Gastrocnemius medialis (tissue), 4 donors: ENCODE measurements at regions not wholly inside any gene's neighbourhood (a gene's known extent, or its start where the extent isn't known, plus 50 kb on each side); places are given as distances from the start of the nearest gene placed in this dataset.

Source experiments
- CTCF ChIP-seq, 5 experiments: fragments of 450-650 bp in 3 of 5; fragments of 200-600 bp in 2 of 5; sonication (generic) in 2 of 5; IDR thresholded peaks in 4 of 5; conservative IDR thresholded peaks in 1 of 5; 1 replicate in 4 of 5; 2 replicates in 1 of 5; pipeline ENCODE4 v1.5.1; 2016 to 2019; ENCODE audit warnings: antibody characterized with exemption in 5 of 5, mild to moderate bottlenecking in 3 of 5, moderate library complexity in 3 of 5
- POLR2A ChIP-seq, 2 donors: fragments of 450-650 bp; IDR thresholded peaks; one replicate each; pipeline ENCODE4 v1.6.1; 2017; ENCODE audit warnings: antibody characterized with exemption in 2 of 2, mild to moderate bottlenecking in 2 of 2, moderate library complexity in 2 of 2

GRCh38 chr4:112860830-112861690 is 188.4 kb upstream of the ANK2 start:
- TF ChIP-seq POLR2A (IDR thresholded peaks at IDR 0.05), result no peak
- no peak for TF ChIP-seq CTCF (IDR thresholded peaks at IDR 0.05 in 4 of 5, conservative IDR thresholded peaks at IDR 0.05 in 1 of 5)
